Brain microvascular endothelial cell (primary cell): ENCODE measurements at regions not wholly inside any gene's neighbourhood (a gene's known extent, or its start where the extent isn't known, plus 50 kb on each side); places are given as distances from the start of the nearest gene placed in this dataset.

ENCODE experiments used
- DNase-seq: peaks from one replicate; pipeline ENCODE4 v3.0.0-alpha.2; 2020
- H3K27ac ChIP-seq: fragments of 250-450 bp; sonication (Bioruptor Pico); 2 replicates; pipeline ENCODE4 v1.5.1; 2020; ENCODE audit warnings: mild to moderate bottlenecking, moderate library complexity
- H3K27me3 ChIP-seq: fragments of 250-450 bp; sonication (Bioruptor Pico); replicated peaks from 2 replicates; pipeline ENCODE4 v1.5.1; 2020; ENCODE audit warnings: mild to moderate bottlenecking
- H3K36me3 ChIP-seq: fragments of 250-450 bp; sonication (Bioruptor Pico); replicated peaks from 2 replicates; pipeline ENCODE4 v1.5.1; 2020; ENCODE audit warnings: mild to moderate bottlenecking
- H3K4me3 ChIP-seq: 2 replicates; pipeline ENCODE4 v1.5.1; 2011; ENCODE audit warnings: low read depth, mild to moderate bottlenecking, control low read depth, low read length, moderate library complexity
- in situ Hi-C: cut with HindIII; loops from 2 replicates; pipeline ENCODE4 v1.10.0; 2017; ENCODE audit warnings: low sequenced_read_pairs, low pct_ligation_motif_present
- TF ChIP-seq, protein P1 (sequence below): IDR thresholded peaks from 2 replicates; pipeline ENCODE4 v1.5.1; 2011; ENCODE audit warnings: low read depth, mild to moderate bottlenecking, moderate library complexity, low read length, control low read depth, inconsistent platforms; ENCODE audit errors: missing control alignments

GRCh38 chr20:40765814-40766480, 76.9 kb upstream of the MAFB start:
- Histone ChIP-seq H3K36me3 (no peaks in the 10 kb centered on the region), H3K4me3 (no peak overlapping the region), H3K27ac (no peak overlapping the region), H3K27me3 (no peaks in the 10 kb centered on the region)
- TF ChIP-seq, protein P1, sequence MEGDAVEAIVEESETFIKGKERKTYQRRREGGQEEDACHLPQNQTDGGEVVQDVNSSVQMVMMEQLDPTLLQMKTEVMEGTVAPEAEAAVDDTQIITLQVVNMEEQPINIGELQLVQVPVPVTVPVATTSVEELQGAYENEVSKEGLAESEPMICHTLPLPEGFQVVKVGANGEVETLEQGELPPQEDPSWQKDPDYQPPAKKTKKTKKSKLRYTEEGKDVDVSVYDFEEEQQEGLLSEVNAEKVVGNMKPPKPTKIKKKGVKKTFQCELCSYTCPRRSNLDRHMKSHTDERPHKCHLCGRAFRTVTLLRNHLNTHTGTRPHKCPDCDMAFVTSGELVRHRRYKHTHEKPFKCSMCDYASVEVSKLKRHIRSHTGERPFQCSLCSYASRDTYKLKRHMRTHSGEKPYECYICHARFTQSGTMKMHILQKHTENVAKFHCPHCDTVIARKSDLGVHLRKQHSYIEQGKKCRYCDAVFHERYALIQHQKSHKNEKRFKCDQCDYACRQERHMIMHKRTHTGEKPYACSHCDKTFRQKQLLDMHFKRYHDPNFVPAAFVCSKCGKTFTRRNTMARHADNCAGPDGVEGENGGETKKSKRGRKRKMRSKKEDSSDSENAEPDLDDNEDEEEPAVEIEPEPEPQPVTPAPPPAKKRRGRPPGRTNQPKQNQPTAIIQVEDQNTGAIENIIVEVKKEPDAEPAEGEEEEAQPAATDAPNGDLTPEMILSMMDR: no peak
- in situ Hi-C loops: no loop called here
- DNase-seq: no peak

DNA sequence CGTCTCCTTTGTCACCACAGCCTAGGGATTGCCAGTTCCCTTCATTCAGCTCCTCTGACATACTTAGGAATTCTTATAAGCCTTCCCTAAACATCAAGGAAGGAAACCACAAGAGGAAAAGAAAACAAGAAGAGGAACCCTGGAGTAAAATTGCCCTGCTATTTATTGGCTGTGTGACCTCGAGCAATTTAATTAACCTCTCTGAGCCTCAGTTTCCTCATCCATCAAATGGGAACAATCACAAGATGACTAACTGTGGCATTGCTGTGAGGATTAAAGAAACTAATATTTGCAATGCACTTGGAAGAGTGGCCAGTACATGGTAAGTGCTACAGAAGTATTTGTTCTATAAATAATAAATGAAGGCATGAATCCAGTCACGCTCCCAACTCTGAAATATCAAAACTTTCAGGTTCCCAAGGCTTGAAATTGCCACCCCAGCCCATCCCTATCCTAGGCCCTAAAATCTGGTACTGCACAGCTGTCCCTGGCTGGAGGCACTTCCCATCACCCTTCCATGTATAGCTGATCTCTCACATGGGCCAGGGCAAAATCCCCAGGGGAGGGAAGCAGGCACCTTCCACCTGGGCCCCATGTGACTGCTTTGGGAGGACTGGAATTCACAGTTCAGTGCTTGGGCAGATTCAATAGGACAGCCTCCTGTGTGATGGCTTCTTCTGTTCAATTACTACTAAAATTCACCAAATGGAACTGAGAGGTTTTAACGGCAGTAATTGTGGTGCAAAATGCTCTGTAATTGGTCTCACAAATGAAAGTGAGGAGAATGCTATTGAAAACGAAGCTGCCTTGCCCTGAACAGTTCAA, 78.0 kb upstream of the MAFB start:
- Histone ChIP-seq H3K27ac (no peak overlapping the region), H3K4me3 (no peak overlapping the region), H3K27me3 (no peaks in the 10 kb centered on the region), H3K36me3 (no peaks in the 10 kb centered on the region)
- in situ Hi-C loops: no loop called here
- TF ChIP-seq, protein P1: no peak
- DNase-seq: no peak

- Histone ChIP-seq H3K27ac (no peak overlapping the region), H3K27me3 (no peaks in the 10 kb centered on the region), H3K4me3 (no peak overlapping the region), H3K36me3 (no peaks in the 10 kb centered on the region)
- TF ChIP-seq, protein P1: no peak
- in situ Hi-C loops: no loop called here
- DNase-seq: no peak
Observed at GRCh38 chr20:40767615-40767924, 78.5 kb upstream of the MAFB start.

GRCh38 chr20:40768105-40768504, 79.1 kb upstream of the MAFB start:
- no peaks in the 10 kb centered on the region for H3K36me3 ChIP-seq
- in situ Hi-C loops: no loop called here
- TF ChIP-seq, protein P1: no peak
- H3K27me3 ChIP-seq: no peaks in the 10 kb centered on the region
- no peak for DNase-seq
- H3K27ac ChIP-seq: no peak overlapping the region
- no peak overlapping the region for H3K4me3 ChIP-seq

DNA sequence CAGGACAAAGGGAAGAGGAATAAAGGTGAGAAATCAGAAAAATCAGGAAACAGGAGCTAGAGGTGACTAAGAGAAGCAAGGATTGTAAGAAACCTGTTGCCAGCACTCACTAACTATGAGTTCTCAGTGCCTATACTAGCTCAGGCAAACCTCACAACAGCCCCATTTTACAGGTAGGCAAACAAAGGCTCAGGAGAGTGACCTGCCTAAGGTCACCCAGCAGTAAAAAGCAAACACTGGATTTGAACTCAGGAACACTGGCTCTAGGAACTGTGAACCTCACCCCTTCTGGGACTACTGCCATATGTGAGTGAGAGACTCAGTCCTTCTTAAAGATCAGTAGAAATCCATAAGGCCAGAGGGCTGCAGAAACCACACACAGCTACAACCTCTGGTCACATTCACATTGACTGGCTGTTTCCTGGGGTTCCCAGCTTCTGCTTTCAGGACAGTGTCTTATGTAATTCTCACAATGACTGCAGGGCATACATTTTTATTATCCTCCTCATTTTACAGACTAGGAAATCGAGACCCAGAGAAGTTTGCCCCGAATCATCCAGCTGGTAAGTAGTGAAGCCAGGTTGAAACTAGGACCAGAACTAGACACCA, 80.7 kb upstream of the MAFB start:
- Histone ChIP-seq H3K27me3 (no peaks in the 10 kb centered on the region), H3K36me3 (no peaks in the 10 kb centered on the region), H3K4me3 (no peak overlapping the region), H3K27ac (no peak overlapping the region)
- no peak for DNase-seq
- TF ChIP-seq, protein P1: no peak
- in situ Hi-C loops: no loop called here
